Suppressor macrophage treated with lipopolysaccharide for 4 hours (primary cell): ENCODE measurements at regions not wholly inside any gene's neighbourhood (a gene's known extent, or its start where the extent isn't known, plus 50 kb on each side); places are given as distances from the start of the nearest gene placed in this dataset.
"Not testable (repeated sequence)": the region's sequence is repeated elsewhere in the genome, so short reads cannot be mapped to it uniquely, and the experiment has no call there.

ENCODE experiments used
- DNase-seq: peaks from one replicate; pipeline ENCODE4 v3.0.0-alpha.2; 2020

DNA sequence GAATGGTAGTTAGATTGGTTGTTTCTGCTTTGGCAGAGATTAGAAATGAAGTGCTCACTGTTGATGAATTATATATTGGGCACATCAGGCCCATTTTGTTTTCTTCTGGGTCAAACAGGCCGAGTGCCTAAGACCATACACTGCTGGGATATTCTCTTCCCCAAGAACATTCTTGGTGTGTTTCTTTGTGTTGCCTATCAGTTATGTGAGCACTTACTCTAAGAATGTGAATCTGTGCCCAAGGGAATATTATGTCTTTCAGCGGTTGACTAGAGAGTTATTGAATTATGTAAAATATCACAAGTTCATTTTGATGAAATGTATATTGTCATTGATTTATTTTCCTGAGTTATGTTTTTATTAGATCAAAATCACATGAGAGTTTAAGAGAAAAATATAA, 255.5 kb upstream of the SMIM30 start:
- no peak for DNase-seq

DNA sequence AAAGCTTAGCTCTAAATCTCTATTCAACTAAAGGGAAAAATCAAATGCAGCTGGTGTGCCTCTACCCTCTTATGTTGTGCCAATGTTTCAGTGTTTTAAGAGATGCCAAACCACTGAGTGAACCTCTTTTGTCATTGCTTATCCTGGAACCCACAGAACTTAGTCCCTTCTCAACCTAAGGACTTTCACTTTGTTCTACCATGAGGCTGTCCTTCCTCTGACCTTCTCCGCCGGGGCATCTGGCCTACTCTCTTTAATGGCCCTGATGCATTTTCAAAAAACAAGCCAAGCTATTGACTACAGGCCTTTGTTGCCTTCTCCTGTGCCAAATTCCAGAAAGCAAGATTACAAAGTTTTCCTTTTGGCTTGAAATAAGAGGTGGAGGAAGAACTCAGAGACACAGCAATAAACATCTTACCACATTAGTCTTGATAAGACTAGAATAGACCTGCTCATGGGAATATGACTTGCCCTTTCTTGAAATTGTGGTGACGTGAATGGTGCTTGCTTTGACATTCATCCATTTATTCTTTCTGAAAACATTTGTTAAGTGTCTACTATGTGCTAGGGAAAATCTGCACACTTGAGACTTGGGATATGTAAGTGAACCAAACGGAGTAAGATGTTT, 253.2 kb upstream of the SMIM30 start:
- no peak for DNase-seq

DNA sequence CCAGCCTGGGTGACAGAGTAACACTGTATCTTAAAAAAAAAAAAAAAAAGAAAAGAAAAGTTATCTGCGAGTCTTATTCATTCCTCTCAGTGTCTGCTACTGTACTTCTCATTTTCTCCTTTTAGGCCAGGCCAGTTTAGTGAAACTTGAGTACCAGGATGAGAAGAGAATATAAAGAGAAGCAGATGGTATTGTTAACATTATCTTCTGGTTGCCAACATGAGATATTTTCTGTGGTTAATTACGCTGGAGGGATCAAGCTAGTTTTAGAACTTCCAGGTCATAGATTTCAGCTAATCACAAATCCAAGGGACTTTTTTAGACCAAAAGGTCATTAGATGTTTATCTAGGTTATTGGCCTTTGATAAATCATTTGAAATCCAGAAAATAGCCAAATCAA, 252.6 kb upstream of the SMIM30 start:
- no peak for DNase-seq

DNA sequence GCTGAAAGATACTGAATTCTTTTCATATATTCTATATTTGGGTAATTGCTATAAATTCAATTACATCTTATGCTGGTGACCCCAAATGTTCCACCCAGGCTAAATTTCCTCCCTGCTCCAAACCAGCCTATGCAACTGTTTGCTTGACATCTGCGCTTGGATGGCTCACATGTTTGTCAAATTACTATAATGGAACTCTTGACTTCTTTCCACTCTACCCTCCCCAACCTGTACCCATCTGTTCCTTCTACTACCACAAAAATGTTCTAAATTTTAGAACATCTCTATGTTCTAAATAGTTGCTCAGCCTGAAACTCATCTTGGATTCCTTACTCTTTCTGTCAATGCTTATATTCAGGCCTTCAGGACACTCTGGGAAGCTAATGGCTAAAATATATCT, 249.9 kb upstream of the SMIM30 start:
- no peak for DNase-seq

DNA sequence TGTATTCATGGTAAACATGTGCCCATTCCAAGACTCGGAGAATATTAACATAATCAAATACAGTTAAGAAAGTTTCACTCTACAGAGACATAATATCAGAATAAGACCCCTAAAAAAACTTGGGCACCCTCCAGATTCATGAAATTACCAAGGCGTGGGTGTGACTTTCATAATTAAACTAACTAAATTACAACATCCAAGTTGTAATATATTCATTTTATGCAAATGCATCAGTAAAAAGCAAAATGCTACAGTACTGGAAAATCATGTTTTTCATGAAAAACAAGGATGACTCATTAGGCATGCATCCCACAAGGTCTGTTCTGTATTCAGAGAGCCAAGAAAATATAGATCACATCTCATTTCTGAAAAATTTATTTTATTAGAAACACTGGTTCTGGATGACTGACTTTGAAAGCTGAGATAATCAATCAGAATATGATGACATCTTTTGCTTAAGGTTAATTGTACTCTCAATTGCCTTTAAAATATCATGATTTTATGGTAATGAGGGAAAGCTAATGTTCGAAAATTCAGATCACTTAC, 248.8 kb upstream of the SMIM30 start:
- no peak for DNase-seq

DNA sequence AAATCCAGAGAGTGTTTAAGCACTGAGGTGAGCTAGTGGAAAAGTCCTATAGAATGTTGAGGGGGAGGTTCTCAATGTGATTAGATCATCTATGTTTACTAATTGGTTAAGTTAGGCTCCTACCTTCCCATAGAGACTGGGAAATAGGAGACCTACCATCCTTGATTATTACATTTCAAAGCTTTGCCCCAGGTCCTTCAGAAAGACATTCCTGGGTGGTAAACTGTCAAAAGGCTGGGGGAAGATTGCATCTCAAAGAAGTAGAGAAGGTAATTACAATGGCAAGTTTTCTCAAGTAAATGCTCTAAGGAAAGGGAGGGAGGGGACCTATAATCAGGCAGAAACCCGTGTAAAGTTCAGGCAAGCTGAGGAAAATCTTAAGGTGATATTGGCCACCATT, 247.8 kb upstream of the SMIM30 start:
- DNase-seq = no peak

DNA sequence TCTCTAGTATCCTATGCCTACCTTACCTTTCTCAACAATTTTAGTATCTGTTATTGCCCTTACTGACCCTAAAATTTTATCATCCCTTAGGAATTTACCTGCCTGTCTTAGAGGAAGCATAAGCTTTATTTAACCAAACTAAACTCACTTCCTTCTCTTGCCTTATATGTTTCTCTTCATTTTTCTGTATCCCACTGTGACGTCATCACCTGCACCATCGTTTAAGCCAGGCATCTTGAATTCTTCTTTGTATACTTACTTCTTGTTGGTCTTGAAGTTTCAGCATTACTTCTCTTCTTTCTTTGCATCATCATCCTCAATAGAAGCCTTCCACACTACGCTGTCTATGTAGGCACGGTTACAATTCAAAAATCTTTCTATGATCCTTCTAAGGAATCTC, 231.0 kb upstream of the SMIM30 start:
- no peak for DNase-seq

DNA sequence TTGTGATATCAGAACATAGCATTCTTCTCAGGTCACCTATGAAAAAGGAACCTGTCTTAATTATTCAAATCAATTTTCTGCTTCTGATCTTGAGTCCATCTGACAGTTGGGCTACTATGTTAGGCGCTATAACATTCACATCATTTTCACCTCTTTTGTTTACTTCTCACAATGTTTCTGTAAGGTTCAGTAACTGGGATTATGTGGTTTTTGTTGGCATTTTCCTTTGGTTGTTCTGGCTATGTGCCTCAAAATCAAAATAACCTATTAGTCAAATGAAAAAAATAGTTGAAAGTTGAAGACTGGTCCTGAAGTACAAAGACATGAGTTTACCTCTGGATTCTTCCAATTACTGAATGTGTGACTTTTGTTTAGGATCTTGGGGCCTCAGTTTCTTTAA, 221.3 kb upstream of the SMIM30 start:
- no peak for DNase-seq

DNA sequence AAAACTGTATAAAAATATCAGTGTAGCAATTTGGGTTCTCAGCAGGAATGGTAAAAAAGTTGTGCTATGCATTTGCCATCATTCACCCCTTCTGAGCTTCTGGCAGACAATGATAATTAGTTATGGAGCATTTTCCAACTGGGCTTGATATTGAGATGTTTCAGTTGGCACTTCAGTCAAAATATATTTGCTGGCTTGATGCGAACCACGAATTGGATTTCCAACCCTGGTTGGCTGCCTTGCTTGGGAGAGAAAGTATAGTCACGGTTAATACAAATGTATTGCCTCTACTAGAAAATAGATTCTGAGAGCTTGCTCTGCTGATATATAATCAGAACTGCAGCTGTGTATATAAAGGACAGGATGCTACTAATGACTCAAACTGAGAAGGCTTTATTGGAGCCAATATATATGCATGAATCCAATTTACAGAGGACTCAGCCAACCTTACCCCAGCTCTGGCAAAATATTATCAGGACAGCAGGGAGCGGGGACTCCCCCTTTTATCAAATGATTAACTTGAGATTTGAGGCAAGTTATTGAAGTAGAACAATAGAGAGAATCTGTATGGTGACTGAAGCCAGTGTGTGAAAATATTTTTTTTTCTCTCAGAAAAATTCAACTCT, 219.8 kb upstream of the SMIM30 start:
- DNase-seq = no peak

DNA sequence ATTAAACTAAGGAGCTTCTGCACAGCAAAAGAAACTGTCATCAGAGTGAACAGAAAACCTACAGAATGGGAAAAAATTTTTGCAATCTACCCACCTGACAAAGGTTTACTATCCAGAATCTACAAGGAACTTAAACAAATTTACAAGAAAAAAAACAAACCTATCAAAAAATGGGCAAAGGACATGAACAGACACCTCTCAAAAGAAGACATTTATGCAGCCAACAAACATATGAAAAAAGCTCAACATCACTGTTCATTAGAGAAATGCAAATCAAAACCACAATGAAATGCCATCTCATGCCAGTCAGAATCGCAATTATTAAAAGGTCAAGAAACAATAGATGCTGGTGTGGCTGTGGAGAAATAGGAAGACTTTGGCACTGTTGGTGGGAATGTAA, 218.5 kb upstream of the SMIM30 start:
- not testable (repeated sequence) for DNase-seq

DNA sequence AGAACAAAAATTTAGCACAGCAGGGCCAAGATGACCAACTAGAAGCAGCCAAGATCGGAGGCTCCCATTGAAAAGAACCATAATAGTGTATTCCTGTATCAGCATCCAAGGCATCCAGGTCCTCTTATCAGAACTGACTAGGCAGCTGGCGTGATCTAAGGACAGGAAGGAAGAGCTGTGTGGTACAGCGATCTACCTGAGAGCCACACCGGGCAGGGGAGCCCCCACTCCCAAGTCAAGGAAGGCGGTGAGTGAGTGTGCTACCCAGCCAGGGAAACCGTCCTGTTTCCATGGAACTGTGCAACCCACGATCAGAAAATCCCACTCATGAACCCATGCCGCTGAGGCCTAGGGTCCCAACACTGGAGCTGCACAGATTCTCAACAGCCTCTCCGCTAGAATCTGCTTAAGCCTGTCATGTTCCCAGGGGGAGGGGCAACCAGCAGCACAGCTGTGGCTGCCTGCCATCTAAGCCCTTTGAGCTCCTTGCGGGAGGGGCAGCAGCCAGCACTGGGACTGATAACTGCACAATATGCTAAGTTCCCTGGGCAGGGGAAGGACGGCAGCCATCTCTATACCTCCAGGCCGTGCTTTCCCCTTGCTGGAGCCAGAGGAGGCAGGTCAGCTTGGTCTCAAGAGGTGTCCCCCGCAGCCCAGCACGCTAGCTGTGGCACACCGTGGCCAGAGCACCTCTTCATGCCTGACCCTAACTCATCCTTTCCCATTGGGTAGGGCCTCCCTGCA, 213.0 kb upstream of the SMIM30 start:
- no peak for DNase-seq

DNA sequence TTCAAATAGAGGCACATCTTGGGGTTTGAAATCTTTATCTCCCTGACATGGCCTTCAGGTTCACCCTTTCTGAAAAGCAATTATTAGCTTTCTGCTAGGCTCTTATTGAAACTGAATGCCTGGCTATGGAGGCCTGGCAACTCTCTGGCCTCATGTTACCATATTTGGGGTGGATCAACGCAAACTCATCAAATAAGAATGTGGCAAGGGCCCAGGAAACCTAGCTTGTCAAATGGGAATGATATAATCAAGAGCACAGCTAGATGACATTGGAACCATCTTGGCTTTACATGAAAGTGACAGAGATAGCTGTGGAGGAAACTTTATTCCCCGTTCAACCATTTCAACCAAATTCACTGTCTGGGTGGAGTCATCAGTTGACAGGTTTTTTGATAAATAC, 202.8 kb upstream of the SMIM30 start:
- DNase-seq = no peak

DNA sequence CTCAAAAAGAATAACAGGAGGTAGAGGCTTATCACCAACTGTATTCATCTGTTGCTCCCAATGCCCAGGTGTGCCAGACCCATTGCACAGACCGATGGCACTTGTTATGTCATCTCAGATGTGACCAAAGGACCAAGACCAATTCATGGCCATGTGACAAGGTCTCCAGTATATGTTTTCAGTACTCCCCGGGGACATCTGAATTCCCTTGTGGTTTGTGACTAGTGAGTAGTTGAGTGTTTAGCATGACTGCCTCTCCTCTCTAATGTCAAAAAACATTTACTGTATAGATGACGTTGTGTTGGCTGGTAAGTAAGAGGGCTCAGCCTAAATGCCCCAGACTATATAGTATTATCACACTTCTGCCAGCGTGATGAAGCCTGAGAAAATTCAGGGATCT, 202.1 kb upstream of the SMIM30 start:
- DNase-seq = no peak

DNA sequence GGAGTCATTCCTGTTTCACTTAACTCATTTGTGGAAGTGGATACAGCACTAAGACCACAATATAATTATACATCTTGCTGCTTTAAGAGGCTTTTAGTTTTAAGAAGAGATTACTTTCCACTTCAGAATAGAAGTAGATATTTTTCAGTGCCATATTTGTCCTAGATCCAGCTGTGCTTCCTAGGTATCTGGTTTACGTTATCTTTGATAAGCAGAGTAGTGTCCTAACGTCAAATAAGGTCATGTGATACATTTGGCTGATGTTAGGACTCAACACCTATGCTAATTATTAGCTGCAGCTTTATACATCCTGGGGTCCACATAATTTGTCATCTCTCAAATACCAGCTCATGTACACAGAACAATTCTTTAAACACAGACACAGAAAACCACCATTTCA, 196.2 kb upstream of the SMIM30 start:
- DNase-seq = no peak

DNA sequence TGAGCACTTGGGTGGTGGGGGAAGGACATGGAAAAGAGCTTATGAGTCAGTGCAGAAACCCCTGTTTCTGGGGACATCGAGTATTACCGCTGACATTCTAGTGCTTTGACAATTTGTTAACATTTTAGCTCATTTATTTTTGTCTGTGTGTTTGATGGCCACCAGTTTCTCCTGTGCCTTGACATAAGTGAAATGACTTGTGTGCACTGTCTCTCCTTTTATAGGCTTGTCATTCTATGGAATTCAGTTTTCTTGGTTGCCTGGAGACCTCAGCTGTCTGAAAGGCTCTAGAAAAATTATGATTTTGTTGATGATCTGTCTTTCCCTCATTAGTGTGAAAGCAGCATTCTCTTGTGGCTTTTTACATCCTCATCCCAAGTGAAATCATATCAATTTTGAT, 190.0 kb upstream of the SMIM30 start:
- DNase-seq = no peak

DNA sequence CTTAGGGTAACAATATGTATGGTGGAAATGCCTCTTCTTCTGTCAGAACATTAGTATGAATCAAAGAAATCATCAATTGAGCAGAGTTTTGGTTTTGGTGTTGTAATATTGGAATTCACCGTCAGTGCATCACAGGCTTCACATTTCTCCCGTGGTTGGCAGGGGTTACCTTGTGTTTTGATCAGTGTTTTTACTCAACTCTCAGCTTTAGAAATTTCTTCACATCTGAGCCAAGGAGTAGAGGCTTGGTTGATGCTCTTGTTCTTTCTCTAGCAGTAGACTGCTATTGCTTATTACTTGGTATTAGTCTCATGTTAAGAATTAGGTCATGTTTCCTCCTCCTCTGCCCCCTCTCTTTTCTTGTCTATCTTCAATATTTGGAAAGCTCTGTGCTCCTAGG, 188.8 kb upstream of the SMIM30 start:
- no peak for DNase-seq

DNA sequence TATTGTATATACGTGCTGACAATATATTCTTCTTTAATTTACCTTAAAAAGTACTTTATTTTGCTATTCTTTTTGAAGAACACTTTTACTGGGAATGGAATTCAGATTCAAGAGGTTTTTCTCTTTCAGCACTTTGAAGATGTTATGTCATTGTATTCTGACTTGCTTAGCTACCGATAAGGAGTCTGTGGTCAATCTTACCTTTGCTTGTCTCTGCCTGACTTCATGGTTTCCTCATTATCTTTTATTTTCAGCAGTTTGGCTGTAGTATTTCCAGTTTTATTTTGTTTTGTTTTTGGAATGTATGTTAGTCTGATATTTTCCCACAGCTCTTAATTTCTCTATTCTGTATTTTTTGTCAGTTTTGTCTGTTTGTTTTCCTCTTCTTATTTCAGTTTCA, 187.9 kb upstream of the SMIM30 start:
- no peak for DNase-seq

DNA sequence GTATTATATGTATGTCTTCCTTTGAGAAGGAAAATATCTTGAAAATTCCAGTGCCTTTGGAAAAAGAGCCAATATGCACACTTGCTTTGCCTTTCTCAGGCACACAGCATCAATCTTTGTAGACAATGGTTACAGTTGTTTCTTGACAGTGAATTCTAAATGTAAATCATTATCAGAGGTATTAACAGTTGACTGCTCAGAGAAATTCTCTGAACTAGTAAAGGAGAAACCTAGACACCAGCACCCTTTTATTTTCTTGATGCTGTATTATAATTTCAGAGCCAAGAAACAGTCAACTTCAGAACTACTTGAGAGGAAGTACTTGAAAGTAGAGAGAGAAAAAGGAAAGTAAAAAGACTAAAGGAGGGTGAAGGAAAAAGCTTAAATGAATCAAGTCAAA, 185.8 kb upstream of the SMIM30 start:
- DNase-seq = no peak

DNA sequence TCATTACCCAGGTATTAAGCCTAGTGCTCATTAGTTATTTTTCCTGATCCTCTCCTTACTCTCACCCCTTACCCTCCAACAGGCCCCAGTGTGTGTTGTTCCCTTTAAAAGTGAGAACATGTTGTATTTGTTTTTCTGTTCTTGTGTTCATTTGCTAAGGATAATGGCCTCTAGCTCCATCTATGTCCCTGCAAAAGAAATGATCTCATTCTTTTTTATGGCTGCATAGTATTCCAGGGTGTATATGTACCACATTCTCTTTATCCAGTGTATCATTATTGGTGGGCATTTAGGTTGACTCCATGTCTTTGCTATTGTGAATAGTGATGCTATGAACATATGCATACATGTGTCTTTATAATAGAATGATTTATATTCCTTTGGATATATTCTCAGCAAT, 185.0 kb upstream of the SMIM30 start:
- DNase-seq = not testable (repeated sequence)

DNA sequence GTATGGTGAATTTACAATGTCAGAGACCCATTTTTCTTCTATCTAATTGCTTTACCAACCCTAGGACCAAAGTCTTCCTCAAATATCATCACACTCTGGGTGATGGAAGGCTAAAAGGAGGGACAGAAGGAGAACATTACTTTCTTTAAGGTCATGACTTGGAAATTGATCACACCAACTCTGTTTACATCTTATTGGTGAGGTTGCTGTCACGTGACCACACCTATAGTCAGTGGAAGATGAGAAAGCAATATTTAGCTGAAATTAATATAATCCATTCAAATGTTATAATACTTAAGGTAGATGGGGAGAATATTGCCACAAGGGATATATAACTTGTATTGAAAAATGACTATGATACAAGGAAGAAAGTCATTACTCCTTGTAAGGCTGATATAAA, 183.6 kb upstream of the SMIM30 start:
- no peak for DNase-seq

DNA sequence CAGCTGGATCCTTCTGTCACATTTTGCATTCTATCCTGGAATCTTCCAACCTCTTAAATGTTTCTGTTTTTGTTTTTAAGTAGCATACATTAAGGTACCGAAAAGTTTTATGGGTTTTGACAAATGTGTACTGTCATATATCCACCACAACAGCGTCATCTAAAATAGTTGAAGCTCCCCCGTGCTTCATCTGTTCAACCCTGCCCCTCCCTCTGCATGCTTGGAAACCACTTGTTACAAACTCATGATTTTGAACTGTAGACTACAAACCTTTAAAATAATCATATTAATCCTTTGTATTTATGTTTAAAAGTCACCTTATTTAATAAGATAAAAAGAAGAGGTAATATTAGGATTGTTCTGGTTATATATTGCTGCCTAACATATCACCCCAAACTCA, 182.8 kb upstream of the SMIM30 start:
- DNase-seq = no peak

DNA sequence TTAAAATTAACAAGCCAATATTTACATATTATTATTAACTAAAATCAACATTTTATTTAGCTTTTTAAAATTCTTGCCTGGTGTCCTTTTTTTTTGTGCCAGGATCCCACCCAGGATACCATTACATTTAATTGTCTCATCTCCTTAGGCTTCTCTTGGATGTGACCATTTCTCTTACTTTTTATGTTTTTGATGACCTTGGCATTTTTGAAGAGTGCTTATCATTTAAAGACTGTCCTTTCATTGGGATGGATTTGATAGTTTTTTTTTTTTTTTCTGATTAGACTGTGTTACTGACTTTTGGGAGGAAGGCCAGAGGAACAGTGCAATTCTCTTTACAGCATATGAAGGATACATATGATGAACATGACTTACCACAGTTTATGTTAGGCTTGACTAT, 181.4 kb upstream of the SMIM30 start:
- DNase-seq = no peak

DNA sequence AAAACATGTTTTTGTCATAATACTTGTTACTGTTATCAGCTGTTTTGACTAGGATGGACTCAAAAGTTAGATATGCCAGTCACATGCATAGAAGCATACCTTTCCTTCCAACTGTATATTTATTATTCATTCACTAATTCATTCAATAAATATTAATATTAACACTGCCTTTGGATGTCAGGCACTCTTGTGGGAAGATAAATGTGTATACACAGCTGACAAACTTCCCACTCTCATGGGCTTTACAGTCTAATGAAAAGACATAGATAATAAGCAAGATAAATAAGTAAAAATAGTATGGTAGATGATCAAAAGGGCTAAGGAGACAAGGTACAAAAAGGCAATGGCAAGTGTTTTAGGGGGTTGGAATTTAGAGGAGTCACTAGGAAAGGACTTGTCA, 180.1 kb upstream of the SMIM30 start:
- DNase-seq = no peak

DNA sequence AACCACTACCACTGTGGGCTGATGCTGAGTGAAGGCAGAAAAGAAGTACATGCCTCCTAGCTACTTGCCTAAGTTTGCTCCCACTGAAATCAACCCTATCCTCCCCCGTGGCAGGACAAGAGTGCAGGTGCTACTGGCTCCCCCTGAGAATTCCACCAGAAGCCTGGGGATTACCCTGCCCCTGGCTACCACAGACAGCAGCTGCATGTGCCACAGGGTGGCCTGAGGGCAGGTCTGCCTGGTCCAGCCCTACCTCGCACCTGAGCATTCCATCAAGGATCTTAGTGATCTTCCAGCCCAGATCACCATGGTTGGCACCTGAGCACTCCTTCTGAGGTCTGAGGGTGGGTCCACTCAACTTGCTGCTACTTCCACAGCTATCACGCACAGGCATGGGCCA, 176.4 kb upstream of the SMIM30 start:
- DNase-seq = no peak
